HepG2 (cell line): ENCODE measurements at regions not wholly inside any gene's neighbourhood (a gene's known extent, or its start where the extent isn't known, plus 50 kb on each side); places are given as distances from the start of the nearest gene placed in this dataset.

Source experiments
- JUND ChIP-seq: sonication (generic); formaldehyde crosslinking; IDR thresholded peaks from 2 replicates; pipeline ENCODE4 v1.8.0; 2022; ENCODE audit warnings: mild to moderate bottlenecking, missing genetic modification reagents
- NCOA1 ChIP-seq: sonication (generic); formaldehyde crosslinking; IDR thresholded peaks from 2 replicates; pipeline ENCODE4 v1.9.0; 2021; ENCODE audit warnings: missing genetic modification reagents
- SOX13 ChIP-seq, 3 experiments: fragments of 450-650 bp in 1 of 3; sonication (generic) in 1 of 3; formaldehyde crosslinking in 1 of 3; IDR thresholded peaks in 2 of 3; conservative IDR thresholded peaks in 1 of 3; 2 replicates each; pipeline versions ENCODE4 v1.5.0 to v1.6.1; 2016 to 2020; ENCODE audit warnings: antibody characterized with exemption in 1 of 3, mild to moderate bottlenecking in 1 of 3, missing compliant biosample characterization in 1 of 3, missing genetic modification reagents in 1 of 3, moderate library complexity in 1 of 3
- TF ChIP-seq, protein P1 (sequence below): sonication (generic); formaldehyde crosslinking; conservative IDR thresholded peaks from 2 replicates; pipeline ENCODE4 v1.8.0; 2022; ENCODE audit warnings: low read depth, missing genetic modification reagents
- TF ChIP-seq, protein P2 (sequence below): sonication (generic); formaldehyde crosslinking; IDR thresholded peaks from 2 replicates; pipeline ENCODE4 v1.8.1; 2023; ENCODE audit warnings: mild to moderate bottlenecking, moderate library complexity, missing genetic modification reagents
- TF ChIP-seq, protein P3 (sequence below): sonication (generic); formaldehyde crosslinking; IDR thresholded peaks from 2 replicates; pipeline ENCODE4 v1.4.0; 2020; ENCODE audit warnings: missing genetic modification reagents
- TF ChIP-seq, protein P4 (sequence below): sonication (generic); formaldehyde crosslinking; IDR thresholded peaks from 2 replicates; pipeline ENCODE4 v1.8.0; 2022; ENCODE audit warnings: mild to moderate bottlenecking, missing genetic modification reagents; ENCODE audit not compliant: insufficient replicate concordance
- TF ChIP-seq, protein P5 (sequence below): sonication (generic); formaldehyde crosslinking; IDR thresholded peaks from 2 replicates; pipeline ENCODE4 v1.5.0; 2020; ENCODE audit warnings: missing genetic modification reagents
- TF ChIP-seq, protein P6 (sequence below): sonication (generic); formaldehyde crosslinking; IDR thresholded peaks from 2 replicates; pipeline ENCODE4 v1.4.0; 2020; ENCODE audit warnings: missing genetic modification reagents, mild to moderate bottlenecking, borderline replicate concordance

DNA sequence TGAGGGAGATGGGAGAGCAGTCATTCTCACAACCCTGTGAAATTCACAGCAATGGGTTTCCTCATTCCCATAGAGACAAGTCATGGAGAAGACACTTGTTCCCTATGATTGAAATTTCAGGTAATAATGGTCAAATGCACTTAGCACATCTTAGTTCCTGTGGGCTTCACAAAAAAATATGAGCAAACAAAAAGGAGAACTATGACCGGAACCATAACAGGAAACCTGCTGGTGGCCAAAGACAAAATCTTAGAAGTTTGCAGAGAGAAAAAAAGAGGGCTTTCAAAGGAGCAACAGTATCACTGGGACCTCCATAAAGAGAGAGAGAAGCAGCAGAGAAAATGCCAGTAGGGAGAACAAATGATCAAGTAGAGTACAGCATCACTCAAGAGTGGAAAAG is 138.9 kb upstream of the APCDD1 start (continued):
- TF ChIP-seq SOX13 (IDR thresholded peaks at IDR 0.05) = no peak
- no peak for TF ChIP-seq SOX13 (CRISPR knock-in tag; conservative IDR thresholded peaks at IDR 0.05 in 1 of 2, IDR thresholded peaks at IDR 0.05 in 1 of 2)
- TF ChIP-seq, protein P1, sequence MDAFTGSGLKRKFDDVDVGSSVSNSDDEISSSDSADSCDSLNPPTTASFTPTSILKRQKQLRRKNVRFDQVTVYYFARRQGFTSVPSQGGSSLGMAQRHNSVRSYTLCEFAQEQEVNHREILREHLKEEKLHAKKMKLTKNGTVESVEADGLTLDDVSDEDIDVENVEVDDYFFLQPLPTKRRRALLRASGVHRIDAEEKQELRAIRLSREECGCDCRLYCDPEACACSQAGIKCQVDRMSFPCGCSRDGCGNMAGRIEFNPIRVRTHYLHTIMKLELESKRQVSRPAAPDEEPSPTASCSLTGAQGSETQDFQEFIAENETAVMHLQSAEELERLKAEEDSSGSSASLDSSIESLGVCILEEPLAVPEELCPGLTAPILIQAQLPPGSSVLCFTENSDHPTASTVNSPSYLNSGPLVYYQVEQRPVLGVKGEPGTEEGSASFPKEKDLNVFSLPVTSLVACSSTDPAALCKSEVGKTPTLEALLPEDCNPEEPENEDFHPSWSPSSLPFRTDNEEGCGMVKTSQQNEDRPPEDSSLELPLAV = no peak
- TF ChIP-seq, protein P2, sequence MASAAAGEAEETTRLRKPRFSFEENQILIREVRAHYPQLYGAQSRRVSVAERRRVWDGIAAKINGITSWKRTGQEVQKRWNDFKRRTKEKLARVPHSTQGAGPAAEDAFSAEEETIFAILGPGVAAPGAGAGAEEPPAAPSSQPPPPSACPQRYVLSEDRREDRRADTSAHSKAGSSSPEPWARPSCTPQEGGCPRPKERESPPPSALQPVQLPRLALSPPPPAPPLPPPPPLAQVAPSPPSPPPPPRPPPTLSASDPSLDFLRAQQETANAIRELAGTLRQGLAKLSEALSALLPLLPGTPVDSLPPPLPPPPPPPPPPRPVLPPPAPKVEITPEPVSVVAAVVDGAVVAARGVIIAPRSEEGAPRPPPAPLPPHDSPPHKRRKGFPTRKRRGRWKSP (CRISPR knock-in tag) = no peak
- TF ChIP-seq, protein P3, sequence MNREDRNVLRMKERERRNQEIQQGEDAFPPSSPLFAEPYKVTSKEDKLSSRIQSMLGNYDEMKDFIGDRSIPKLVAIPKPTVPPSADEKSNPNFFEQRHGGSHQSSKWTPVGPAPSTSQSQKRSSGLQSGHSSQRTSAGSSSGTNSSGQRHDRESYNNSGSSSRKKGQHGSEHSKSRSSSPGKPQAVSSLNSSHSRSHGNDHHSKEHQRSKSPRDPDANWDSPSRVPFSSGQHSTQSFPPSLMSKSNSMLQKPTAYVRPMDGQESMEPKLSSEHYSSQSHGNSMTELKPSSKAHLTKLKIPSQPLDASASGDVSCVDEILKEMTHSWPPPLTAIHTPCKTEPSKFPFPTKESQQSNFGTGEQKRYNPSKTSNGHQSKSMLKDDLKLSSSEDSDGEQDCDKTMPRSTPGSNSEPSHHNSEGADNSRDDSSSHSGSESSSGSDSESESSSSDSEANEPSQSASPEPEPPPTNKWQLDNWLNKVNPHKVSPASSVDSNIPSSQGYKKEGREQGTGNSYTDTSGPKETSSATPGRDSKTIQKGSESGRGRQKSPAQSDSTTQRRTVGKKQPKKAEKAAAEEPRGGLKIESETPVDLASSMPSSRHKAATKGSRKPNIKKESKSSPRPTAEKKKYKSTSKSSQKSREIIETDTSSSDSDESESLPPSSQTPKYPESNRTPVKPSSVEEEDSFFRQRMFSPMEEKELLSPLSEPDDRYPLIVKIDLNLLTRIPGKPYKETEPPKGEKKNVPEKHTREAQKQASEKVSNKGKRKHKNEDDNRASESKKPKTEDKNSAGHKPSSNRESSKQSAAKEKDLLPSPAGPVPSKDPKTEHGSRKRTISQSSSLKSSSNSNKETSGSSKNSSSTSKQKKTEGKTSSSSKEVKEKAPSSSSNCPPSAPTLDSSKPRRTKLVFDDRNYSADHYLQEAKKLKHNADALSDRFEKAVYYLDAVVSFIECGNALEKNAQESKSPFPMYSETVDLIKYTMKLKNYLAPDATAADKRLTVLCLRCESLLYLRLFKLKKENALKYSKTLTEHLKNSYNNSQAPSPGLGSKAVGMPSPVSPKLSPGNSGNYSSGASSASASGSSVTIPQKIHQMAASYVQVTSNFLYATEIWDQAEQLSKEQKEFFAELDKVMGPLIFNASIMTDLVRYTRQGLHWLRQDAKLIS (CRISPR knock-in tag) = no peak
- no peak for TF ChIP-seq JUND (CRISPR knock-in tag)
- TF ChIP-seq, protein P4, sequence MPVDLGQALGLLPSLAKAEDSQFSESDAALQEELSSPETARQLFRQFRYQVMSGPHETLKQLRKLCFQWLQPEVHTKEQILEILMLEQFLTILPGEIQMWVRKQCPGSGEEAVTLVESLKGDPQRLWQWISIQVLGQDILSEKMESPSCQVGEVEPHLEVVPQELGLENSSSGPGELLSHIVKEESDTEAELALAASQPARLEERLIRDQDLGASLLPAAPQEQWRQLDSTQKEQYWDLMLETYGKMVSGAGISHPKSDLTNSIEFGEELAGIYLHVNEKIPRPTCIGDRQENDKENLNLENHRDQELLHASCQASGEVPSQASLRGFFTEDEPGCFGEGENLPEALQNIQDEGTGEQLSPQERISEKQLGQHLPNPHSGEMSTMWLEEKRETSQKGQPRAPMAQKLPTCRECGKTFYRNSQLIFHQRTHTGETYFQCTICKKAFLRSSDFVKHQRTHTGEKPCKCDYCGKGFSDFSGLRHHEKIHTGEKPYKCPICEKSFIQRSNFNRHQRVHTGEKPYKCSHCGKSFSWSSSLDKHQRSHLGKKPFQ (CRISPR knock-in tag) = no peak
- TF ChIP-seq NCOA1 (CRISPR knock-in tag) = no peak
- TF ChIP-seq, protein P5, sequence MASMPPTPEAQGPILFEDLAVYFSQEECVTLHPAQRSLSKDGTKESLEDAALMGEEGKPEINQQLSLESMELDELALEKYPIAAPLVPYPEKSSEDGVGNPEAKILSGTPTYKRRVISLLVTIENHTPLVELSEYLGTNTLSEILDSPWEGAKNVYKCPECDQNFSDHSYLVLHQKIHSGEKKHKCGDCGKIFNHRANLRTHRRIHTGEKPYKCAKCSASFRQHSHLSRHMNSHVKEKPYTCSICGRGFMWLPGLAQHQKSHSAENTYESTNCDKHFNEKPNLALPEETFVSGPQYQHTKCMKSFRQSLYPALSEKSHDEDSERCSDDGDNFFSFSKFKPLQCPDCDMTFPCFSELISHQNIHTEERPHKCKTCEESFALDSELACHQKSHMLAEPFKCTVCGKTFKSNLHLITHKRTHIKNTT = no peak
- TF ChIP-seq, protein P6, sequence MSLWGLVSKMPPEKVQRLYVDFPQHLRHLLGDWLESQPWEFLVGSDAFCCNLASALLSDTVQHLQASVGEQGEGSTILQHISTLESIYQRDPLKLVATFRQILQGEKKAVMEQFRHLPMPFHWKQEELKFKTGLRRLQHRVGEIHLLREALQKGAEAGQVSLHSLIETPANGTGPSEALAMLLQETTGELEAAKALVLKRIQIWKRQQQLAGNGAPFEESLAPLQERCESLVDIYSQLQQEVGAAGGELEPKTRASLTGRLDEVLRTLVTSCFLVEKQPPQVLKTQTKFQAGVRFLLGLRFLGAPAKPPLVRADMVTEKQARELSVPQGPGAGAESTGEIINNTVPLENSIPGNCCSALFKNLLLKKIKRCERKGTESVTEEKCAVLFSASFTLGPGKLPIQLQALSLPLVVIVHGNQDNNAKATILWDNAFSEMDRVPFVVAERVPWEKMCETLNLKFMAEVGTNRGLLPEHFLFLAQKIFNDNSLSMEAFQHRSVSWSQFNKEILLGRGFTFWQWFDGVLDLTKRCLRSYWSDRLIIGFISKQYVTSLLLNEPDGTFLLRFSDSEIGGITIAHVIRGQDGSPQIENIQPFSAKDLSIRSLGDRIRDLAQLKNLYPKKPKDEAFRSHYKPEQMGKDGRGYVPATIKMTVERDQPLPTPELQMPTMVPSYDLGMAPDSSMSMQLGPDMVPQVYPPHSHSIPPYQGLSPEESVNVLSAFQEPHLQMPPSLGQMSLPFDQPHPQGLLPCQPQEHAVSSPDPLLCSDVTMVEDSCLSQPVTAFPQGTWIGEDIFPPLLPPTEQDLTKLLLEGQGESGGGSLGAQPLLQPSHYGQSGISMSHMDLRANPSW = no peak
